WTC11 (cell line): ENCODE measurements at regions not wholly inside any gene's neighbourhood (a gene's known extent, or its start where the extent isn't known, plus 50 kb on each side); places are given as distances from the start of the nearest gene placed in this dataset.

Source experiments
- CTCF ChIP-seq: fragments of 200-600 bp; IDR thresholded peaks from 2 replicates; pipeline ENCODE4 v1.8.0; 2022; ENCODE audit warnings: antibody characterized with exemption
- ZNF232 ChIP-seq: sonication (generic); formaldehyde crosslinking; IDR thresholded peaks from 2 replicates; pipeline ENCODE4 v1.8.0; 2022; ENCODE audit warnings: mild to moderate bottlenecking, missing genetic modification reagents

- no peak for TF ChIP-seq ZNF232 (CRISPR knock-in tag)
- TF ChIP-seq CTCF, result no peak
These were observed 255.0 kb upstream of the RBFOX1 start for GRCh38 chr16:7077636-7078035.
